22Rv1 (cell line): ENCODE measurements at regions not wholly inside any gene's neighbourhood (a gene's known extent, or its start where the extent isn't known, plus 50 kb on each side); places are given as distances from the start of the nearest gene placed in this dataset.

Experiments
- ZFX ChIP-seq: fragments of 450-650 bp; IDR thresholded peaks from 2 replicates; pipeline ENCODE4 v1.6.1; 2017; ENCODE audit warnings: antibody characterized with exemption, borderline replicate concordance
- TF ChIP-seq, protein P1 (sequence below): fragments of 450-650 bp; IDR thresholded peaks from 2 replicates; pipeline ENCODE4 v1.5.1; 2017; ENCODE audit warnings: mild to moderate bottlenecking

DNA sequence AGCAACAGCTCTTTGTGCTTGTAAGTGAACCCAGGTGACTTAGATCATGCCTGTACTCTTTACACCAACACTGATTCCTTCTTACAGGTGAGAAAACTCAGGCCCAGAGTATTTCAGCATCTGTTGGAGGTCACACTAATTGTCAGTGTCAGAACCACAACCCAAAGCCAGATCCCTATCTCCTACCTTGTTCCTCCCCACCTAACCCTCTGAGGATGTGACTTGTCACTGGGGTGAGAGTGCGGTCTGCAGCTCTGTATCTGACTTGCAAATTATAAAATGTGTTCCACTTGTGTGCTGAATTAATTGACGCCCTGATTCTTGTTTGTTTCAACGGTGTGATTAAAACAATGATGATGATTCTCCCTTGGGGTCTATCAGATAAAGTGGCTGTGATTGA lies 232.5 kb upstream of the KCNG1 start:
- TF ChIP-seq, protein P1, sequence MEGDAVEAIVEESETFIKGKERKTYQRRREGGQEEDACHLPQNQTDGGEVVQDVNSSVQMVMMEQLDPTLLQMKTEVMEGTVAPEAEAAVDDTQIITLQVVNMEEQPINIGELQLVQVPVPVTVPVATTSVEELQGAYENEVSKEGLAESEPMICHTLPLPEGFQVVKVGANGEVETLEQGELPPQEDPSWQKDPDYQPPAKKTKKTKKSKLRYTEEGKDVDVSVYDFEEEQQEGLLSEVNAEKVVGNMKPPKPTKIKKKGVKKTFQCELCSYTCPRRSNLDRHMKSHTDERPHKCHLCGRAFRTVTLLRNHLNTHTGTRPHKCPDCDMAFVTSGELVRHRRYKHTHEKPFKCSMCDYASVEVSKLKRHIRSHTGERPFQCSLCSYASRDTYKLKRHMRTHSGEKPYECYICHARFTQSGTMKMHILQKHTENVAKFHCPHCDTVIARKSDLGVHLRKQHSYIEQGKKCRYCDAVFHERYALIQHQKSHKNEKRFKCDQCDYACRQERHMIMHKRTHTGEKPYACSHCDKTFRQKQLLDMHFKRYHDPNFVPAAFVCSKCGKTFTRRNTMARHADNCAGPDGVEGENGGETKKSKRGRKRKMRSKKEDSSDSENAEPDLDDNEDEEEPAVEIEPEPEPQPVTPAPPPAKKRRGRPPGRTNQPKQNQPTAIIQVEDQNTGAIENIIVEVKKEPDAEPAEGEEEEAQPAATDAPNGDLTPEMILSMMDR = no peak
- no peak for TF ChIP-seq ZFX
